GM21786 (cell line): ENCODE measurements at regions not wholly inside any gene's neighbourhood (a gene's known extent, or its start where the extent isn't known, plus 50 kb on each side); places are given as distances from the start of the nearest gene placed in this dataset.
"Not testable (repeated sequence)": the region's sequence is repeated elsewhere in the genome, so short reads cannot be mapped to it uniquely, and the experiment has no call there.

Source experiments
- ATAC-seq: cut with Tn5 transposase; IDR thresholded peaks from one replicate; pipeline ENCODE4 v1.9.1; 2021; ENCODE audit not compliant: unreplicated experiment

DNA sequence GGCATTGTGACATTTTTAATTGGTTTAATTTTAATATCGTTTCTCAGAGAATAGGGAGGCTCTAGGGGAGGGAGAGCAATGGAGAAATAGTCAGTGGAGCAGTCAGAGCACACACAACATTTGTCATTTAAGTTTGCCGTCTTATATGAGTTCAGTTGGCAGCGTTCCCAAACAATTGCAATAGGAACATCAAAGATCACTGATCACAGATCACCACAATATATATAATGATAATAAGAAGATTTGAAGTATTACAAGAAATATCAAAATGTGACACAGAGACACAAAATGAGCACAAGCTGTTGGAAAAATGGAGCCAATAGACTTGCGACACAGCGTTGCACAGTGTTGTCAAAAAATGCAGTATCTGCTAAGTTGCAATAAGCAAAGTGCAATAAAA is 303.7 kb downstream of the CDH19 start:
- ATAC-seq: no peak

DNA sequence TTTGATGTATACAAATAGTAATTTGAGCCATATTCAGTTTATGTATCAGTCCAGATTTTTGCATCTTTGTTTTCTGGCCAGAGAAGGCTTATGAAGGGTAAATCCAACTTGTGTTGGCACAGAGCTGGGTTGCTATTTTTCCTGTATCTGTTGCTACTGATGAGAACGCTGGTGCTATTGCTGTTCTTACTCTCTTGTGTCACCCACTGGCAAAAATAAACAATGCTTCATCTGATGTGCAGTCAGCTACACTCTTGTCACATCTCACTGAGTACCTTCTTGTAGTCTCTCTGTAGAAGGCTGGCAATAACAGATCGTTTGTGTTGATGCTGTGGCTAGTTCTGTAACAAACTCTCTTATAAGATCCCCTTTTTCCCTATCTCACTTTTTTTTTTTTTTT is 323.4 kb downstream of the CDH19 start:
- ATAC-seq: no peak

DNA sequence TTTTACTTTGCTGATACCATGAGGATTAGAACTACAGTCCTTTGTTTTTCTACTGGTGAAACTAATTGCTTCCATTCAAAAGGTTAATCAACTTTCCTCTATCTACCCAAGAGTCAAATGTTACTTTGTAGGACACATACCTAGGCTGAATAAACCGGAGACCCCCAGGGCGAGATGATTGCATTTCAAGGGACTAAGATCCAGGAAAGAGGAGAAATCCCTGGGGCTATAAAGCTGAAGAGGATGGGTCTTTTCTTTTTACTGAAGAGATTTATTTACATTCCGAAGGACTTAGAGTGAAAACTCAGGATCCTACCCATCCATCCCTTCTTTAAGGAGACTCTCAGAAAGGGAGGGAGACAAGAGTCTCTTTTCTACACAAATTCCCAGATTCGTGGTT is 331.9 kb downstream of the CDH19 start:
- no peak for ATAC-seq

DNA sequence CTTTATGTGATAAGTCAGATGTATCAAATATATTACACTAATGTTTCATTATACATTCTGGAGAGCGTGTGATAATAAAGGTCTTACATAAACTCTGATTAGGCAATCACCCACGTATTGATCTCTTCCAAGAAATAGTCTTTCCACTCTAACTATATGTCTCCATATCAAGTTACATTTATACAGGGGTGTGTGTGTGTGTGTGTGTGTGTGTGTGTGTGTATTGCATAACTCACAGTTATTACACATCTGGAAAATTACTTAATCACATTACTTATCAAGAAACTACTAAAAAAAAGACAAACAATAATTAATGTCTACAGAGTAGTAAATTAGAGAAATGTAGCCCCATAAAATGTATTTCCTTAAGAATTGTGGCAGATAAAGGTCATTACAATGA is 339.8 kb downstream of the CDH19 start:
- ATAC-seq: no peak

DNA sequence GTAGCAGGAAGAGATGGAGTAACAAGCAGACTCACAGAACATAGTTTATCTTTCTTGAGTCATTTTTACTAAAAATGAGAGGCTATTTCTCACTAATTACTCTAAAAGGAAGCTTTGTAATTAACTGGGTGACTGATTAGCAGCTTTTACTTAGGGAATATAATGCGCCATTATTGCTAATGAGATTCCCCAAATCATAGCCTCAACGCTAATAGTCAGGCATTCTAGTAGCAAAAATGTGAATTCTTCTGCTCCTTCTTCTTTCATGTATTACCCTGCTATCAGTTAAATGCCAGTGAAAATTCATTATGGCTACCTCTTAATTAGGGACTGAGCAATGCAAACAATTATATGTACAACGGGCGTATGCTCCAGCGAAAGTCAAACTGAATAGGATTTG is 349.8 kb downstream of the CDH19 start:
- ATAC-seq: no peak

DNA sequence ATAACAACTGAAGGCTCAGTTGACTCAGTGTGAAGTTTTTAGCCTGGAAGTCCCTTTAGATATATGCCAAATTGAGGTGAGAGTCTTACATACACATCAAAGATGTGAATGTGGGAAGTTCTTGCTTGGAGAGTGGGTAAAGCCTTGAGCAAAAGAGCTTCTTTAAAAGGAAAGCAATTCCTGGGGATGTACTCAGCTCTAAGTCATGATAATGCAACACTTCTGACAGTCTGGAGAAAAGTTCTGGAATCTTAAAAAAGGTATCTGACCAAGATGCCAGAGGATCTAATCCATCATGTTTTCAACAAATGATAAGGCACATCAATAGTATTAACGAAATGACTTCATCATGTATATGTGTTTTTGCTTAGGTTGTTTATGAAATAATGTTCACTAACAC is 351.2 kb downstream of the CDH19 start:
- no peak for ATAC-seq

DNA sequence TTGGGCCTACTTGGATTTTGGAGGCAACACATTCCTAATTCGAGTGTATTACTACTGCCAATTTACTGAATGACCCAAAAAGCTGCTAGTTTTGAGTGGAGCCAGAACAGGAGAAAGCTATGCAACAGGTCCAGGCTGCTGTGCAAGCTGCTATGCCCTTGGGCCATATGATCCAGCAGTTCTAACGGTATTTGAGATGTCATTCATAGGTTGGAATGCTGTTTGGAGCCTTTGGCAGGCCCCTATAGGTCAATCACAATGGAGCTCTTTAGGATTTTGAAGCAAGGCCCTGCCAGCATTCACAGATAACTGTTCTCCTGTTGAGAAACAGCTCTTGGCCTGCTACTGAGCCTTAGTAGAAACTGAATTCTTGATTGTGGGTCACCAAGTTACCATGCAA is 368.7 kb downstream of the CDH19 start:
- ATAC-seq: no peak

DNA sequence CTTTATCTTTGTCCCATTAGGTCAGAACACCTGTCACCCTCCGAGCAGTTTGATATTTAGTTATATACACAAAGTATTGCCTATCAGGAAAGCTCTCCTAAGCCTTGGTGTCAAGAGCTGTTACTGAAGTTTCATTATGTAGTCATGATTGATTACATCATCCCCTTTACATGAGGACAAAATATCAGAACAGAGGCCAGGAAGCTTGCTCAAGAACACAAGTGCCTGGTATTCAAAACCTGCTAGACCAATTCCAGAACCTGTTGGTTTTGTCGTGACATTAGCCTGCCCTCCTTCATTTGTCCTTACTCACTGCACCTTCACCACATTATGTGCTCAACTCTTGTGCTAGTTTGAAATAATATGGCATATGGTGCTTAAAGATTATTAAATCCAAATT is 377.1 kb downstream of the CDH19 start:
- ATAC-seq: no peak

DNA sequence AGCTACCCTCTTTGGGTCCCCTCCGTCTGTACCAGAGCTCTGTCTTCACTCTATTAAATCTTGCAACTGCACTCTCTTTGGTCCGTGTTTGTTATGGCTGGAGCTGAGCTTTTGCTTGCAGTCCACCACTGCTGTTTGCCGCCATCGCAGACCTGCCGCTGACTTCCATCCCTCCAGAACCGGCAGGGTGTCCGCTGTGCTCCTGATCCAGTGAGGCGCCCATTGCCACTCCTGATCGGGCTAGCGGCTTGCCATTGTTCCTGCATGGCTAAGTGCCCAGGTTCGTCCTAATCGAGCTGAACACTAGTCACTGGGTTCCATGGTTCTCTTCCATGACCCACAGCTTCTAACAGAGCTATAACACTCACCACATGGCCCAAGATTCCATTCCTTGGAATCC is 380.6 kb downstream of the CDH19 start:
- ATAC-seq: not testable (repeated sequence)

DNA sequence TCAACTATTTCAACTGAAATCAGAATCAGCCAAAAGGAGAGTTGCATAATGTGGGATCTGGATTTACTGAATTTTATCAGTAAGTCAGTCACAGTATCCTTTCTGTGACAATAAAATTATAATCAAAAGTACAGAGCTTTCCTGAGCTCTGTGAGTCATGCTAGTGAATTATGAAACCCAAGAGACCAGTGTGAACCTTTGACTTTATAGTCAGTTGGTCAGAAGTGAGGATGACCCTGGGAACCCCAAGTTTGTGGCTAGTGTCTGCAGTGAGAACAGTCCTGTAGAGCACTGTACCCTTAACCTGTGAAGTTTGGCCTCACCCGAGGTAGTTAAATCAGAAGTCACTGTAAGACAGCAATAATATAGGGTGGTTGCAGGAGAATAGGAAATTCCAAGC is 381.7 kb downstream of the CDH19 start:
- no peak for ATAC-seq

DNA sequence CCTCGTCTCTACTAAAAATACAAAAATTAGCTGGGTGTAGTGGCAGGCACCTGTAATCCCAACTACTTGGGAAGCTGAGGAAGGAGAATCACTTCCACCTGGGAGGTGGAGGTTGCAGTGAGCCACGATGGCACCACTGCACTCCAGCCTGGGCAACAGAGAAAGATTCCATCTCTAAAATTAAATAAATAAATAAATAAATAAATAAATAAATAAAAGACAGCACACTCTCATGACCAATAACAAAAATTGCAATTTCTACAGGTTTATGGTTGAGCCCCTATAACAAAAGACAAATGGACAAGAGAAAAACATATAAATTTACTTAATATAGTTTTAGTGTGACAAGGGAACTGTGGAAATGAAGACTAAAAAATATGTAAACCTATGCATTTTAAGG is 384.1 kb downstream of the CDH19 start:
- ATAC-seq: no peak

DNA sequence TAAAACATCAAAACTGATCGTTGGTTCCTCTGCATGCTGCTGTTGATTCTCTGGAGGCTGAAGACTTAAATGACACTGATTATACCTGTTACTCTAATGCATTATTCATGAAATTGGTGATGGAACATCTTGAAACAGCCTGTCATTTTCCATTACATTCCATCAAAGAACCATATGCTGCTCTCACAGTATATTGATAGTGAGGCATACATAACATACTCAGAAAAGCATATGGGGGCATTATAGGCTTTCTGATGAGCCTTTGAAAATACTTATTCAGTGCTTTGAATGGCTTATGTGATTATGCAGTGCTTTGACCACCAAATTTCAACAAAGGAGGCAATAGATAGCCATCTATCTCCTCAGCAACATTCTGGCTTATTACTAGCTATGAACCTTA is 392.1 kb downstream of the CDH19 start:
- ATAC-seq: no peak

DNA sequence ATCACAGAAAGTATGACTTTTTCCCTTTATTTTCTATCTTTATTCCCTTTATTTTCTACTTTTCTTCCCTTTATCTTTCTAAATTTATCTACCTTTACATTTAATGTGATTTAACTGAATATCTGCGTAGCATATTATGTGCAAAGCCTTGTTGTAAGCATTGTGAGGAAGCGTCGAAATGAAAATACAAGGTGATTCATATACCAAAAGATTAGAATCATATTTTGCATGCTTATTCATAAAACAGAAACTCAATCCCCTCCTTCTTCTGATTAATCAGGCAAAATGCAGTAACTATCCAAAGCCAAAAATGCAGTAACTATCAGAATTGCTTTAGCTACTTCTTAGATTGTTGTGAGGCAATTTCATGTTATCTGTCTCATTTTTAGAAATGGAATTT is 393.0 kb downstream of the CDH19 start:
- ATAC-seq: no peak

DNA sequence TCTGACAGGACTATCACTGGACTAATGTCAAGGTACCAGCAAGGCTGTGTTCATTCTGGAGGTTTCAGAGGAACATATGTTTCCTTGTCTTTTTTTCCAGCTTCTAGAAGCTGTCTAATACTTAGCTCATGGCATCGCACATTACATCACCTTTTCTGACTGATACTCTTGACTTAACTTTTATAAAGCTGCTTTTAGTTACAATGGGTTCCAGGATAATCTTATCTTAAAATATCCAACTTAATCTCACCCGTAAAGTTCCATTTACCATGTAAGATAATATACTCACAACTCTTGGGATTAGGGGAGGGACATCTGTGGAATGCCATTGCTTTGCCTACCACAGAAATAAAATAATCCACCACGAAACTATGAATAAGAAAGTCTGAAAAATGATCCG is 394.2 kb downstream of the CDH19 start:
- ATAC-seq: no peak

DNA sequence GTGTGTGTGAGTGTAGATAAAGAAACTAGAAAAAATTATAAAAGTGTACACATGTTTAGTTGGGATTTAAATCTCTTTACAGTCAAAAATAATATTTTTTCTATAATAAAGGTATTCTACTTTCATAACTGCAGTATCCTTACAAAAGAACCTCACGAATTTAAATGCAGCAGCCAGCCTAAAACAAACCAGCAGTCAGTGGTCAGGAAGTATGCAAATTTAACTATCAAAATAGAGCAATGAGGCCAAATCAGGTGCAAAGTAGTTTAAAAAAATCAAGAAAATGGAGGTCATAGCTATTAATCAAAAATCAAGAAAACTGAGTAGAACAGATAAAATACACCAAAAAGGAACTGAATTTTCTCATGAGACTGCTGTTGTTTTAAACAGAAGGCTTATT is 407.1 kb downstream of the CDH19 start:
- no peak for ATAC-seq

DNA sequence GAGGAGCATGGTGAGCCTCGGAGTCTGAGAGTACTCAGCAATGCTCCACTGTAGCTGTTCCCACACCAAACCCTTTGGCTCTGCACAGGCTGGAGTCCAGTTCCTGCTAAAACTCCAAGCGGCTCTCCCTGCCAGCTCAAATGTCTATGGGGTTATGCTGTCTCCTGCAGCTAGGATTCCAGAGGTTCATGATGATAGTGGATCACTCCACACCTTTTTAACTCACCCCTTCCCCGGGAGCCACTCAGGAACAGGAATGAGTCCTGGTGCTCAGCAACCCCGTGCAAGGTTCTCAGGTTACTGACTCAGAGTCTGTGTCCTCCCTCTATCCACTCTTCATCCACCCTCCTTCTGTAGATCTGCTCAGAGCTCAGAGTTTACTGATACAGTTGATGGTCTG is 410.0 kb downstream of the CDH19 start:
- ATAC-seq: no peak

DNA sequence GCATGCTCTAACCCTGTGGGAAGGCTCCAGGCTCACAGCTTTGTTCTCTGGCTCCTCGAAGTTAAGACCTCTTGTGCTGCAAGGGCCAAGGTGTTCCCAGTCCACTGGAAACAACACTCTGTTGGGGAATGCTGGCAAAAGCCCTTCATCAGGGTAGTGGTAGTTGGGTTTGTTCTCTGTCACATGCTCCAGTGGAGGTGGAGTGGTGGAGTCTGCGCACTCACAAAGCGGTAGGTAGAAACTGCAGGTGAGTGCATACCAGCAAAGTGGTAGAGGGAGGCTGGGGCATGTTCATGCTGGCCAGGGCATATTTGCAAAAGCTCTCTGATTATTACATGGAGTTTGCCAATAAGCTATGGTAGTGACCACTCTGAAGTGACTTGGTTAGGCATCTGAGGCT is 410.5 kb downstream of the CDH19 start:
- no peak for ATAC-seq

DNA sequence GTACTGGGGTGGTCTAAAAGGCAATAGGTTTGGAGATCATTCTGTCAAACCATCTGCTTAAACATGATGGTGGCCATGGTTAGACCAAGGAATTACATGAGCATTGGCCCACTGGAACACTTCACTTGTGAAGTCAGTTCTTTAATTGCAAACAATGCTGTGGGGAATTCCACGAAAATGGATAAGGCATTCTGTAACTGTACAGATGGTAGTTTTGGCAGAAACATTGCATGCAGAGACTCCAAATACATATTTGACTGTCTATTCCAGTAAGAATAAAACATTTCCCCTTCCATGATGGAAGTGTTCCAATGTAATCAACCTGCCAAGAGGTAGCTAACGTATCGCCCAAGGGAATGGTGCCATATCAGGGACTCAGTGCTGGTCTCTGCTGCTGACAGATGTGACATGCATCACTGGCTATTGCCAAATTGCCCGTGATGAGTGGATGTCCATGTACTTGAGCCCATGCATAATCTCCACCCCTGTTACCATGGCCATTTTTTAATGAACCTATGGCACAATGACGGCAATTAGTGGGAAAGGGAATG is 417.9 kb downstream of the CDH7 start:
- ATAC-seq: no peak

DNA sequence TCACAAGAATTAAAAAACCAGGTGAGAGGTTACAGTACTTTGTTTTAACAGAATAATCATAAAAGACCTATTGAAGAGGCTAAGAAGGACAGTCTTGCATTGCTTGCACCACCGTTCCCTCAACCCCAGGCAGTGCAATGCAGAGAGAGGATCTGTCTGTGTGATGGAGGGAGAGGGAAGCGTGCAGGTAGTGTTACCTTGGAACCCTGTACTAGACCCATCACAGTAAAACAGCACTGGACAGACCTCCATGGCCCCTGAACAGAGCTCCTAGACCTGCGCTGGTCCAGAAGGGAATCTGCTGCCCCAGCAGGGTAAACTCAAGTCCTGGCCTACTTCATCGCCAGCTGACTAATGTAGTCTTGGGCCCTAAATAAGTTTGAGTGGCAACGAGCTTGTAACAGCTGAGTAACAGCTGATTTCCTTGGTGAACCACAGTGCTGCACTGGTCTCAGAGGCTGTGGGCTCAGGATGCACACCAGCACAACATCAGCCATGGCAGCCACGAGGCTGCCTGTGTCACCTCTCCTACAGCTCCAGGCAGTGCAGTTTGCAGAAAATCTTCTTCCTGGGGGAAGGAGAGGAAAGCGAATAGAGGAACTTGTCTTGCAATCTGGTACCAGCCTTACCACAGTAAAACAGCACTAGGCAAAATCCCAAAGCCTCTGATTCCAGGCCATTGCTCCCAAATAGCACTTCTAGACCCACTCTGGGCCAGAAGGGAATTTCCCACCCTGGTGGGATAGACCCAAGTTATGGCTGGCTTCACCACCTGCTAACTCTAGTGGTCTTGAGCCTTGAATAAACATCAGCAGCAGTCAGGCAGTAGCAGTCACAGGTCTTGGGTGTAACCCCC is 417.2 kb downstream of the CDH7 start:
- ATAC-seq: no peak

DNA sequence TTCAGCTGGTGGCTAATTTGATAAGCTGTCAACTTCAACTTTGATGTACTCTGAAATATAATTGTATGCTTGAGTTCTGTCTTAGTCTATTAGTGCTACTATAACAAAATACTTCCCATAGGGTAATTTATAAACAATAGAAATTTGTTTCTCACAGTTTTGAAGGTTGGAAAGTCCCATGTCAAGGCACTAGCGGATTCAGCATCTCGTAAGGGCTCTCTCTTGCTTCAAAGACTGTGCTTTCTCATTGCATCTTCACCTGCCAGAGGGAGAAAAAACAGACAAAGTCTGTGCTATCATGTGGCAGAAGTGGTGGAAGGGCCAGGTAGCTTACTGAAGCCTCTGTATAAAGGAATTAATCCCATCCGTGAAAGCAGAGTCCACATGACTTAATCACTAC is 409.2 kb downstream of the CDH7 start:
- no peak for ATAC-seq

DNA sequence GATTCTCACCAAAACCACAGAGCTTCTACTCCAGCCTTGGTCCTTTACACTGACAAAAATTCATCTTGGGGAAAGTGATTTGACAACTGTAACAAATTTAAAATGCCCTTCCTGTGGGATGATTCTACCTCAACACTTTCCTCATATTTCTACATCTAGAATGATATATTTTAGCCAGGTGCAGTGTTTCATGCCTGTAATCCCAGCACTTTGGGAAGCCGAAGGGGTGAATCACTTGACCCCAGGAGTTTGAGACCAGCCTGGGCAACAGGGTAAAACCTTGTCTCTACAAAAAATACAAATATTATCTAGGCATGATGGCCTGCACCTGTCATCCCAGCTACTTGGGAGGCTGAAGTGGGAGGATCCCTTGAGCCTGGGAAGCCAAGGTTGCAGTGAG is 408.6 kb downstream of the CDH7 start:
- ATAC-seq: no peak

DNA sequence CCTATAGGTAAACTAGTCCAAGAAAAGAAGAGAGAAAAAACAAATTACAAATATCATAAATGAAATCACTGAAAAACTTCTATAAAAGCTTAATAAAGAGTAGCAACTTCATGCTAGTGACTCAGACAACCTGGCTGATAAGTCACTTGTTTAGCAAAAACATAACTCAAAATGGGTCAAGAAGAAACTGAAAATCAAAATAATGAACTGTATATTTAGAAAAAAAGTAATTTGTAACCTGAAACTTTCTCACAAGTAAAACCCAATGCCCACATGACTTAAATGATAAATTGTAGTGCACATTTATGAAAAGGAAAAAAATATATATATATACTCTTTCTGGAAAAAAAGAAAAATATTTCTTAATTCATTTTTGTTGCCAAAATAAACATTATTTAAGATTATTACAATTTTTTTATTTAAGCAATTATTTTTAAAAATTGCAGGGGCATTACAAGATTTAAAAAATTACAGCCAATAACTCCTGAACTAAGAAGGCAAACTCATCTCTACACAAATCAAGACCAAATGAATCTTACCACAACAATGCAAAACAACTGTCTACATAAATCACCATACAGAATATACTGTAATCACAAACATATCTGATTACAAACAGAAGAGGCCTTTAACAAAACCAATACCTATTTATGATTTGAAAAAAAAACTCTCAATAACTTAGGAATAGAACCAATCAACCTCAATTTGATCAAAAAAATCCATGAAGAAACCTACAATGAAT is 406.3 kb downstream of the CDH7 start:
- no peak for ATAC-seq
